Peyer's patch (tissue), 4 donors: ENCODE measurements at regions not wholly inside any gene's neighbourhood (a gene's known extent, or its start where the extent isn't known, plus 50 kb on each side); places are given as distances from the start of the nearest gene placed in this dataset.

ENCODE experiments used
- DNase-seq, 3 donors: peaks; one replicate each; pipeline ENCODE4 v3.0.0-alpha.2; 2017 to 2019
- H3K27ac ChIP-seq, 4 donors: fragments of 200-600 bp; sonication (generic); one replicate each; pipeline ENCODE4 v1.5.1; 2016 to 2019
- H3K27me3 ChIP-seq, 2 donors: fragments of 200-600 bp; sonication (generic); one replicate each; pipeline ENCODE4 v1.5.1; 2019
- H3K36me3 ChIP-seq, 3 donors: fragments of 200-600 bp; sonication (generic); one replicate each; pipeline ENCODE4 v1.5.1; 2016 to 2019
- H3K4me1 ChIP-seq, 4 donors: fragments of 200-600 bp; sonication (generic); one replicate each; pipeline ENCODE4 v1.5.1; 2016 to 2019
- H3K4me3 ChIP-seq, 4 donors: fragments of 200-600 bp; sonication (generic); 1 replicate in 3 of 4; 2 replicates in 1 of 4; pipeline ENCODE4 v1.5.1; 2016 to 2019; ENCODE audit warnings: mild to moderate bottlenecking in 1 of 4
- H3K9me3 ChIP-seq, 4 donors: fragments of 200-600 bp; sonication (generic); one replicate each; pipeline ENCODE4 v1.5.1; 2016 to 2019; ENCODE audit warnings: mild to moderate bottlenecking in 1 of 4
- POLR2A ChIP-seq, 2 donors: fragments of 450-650 bp; IDR thresholded peaks; one replicate each; pipeline ENCODE4 v1.5.1; 2017; ENCODE audit warnings: antibody characterized with exemption in 2 of 2, mild to moderate bottlenecking in 2 of 2, moderate library complexity in 2 of 2
- TF ChIP-seq, protein P1 (sequence below), 6 experiments: fragments of 450-650 bp in 4 of 6; fragments of 200-600 bp in 2 of 6; sonication (generic) in 1 of 6; IDR thresholded peaks; one replicate each; pipeline ENCODE4 v1.5.1; 2017 to 2019; ENCODE audit warnings: antibody characterized with exemption in 6 of 6, mild to moderate bottlenecking in 3 of 6, moderate library complexity in 1 of 6

- TF ChIP-seq, protein P1, sequence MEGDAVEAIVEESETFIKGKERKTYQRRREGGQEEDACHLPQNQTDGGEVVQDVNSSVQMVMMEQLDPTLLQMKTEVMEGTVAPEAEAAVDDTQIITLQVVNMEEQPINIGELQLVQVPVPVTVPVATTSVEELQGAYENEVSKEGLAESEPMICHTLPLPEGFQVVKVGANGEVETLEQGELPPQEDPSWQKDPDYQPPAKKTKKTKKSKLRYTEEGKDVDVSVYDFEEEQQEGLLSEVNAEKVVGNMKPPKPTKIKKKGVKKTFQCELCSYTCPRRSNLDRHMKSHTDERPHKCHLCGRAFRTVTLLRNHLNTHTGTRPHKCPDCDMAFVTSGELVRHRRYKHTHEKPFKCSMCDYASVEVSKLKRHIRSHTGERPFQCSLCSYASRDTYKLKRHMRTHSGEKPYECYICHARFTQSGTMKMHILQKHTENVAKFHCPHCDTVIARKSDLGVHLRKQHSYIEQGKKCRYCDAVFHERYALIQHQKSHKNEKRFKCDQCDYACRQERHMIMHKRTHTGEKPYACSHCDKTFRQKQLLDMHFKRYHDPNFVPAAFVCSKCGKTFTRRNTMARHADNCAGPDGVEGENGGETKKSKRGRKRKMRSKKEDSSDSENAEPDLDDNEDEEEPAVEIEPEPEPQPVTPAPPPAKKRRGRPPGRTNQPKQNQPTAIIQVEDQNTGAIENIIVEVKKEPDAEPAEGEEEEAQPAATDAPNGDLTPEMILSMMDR (IDR thresholded peaks at IDR 0.05), result no peak
- TF ChIP-seq POLR2A (IDR thresholded peaks at IDR 0.05), result no peak
Observed at GRCh38 chr2:100222844-100223243, 80.5 kb upstream of the AFF3 start.

GRCh38 chr2:100218552-100218951, 76.2 kb upstream of the AFF3 start:
- H3K27me3 ChIP-seq, result no peaks in the 10 kb centered on the region
- TF ChIP-seq, protein P1 (IDR thresholded peaks at IDR 0.05), result no peak
- peaks cover 0 to 19% (median 4%) of the 10 kb centered on the region in 4 donors for H3K4me1 ChIP-seq
- DNase-seq, result no peak
- H3K36me3 ChIP-seq, result no peaks in the 10 kb centered on the region
- H3K4me3 ChIP-seq, result no peak overlapping the region
- no peak overlapping the region for H3K27ac ChIP-seq
- H3K9me3 ChIP-seq, result no peaks in the 10 kb centered on the region

More at GRCh38 chr2:100222844-100223243, 80.5 kb upstream of the AFF3 start:
- Histone ChIP-seq H3K4me1 (no peaks in the 10 kb centered on the region), H3K9me3 (no peaks in the 10 kb centered on the region), H3K27me3 (no peaks in the 10 kb centered on the region), H3K4me3 (no peak overlapping the region), H3K36me3 (no peaks in the 10 kb centered on the region), H3K27ac (no peak overlapping the region)
- DNase-seq, result no peak

- TF ChIP-seq POLR2A (IDR thresholded peaks at IDR 0.05), result no peak
- TF ChIP-seq, protein P1 (IDR thresholded peaks at IDR 0.05), result no peak
- no peak for DNase-seq
- Histone ChIP-seq H3K27ac (no peak overlapping the region), H3K36me3 (no peaks in the 10 kb centered on the region), H3K4me1 (peaks cover 0 to 31% (median 4%) of the 10 kb centered on the region in 4 donors), H3K9me3 (no peaks in the 10 kb centered on the region), H3K27me3 (no peaks in the 10 kb centered on the region), H3K4me3 (no peak overlapping the region)
Observed at GRCh38 chr2:100217323-100217722, 74.9 kb upstream of the AFF3 start.

DNA sequence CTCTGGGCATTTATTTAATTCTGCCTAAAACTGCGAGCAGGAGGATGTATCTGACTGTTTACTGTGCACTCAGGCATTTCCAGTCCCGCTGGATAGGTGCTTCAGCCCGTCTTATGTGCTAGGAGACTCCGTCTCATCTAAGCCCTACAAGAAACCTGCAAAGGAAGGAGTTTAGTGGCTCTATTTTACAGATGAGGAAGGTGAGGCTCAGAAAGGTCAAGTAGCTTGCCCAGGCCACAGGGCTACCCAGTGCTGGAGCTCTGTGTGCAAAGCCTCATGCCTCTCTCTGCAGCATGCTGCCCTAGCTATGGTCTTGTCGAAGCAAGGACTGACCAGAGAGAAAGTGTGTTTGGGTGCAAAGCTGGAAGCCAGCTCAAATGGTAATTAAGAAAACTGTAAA, 73.6 kb upstream of the AFF3 start:
- no peak overlapping the region for H3K27ac ChIP-seq

DNA sequence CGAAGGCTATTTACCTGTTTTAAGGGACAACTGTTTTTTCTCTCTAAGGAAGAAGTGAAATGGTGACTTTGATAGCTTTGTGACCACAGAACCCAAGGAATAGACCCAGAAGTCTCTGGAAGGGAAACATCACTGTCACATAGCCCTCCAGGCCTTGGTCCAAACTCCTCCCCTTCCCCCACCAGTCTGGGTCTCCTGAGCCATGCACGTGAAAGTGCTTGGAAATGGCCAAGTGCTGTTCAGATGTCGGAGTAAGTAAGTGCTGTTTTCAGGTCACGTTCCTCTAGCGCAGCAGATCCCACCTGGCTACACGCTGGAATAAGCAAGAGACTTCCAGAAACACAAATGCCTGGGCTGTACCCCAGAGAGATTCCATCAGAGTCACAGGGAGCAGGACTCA, 73.0 kb upstream of the AFF3 start:
- Histone ChIP-seq H3K27ac (peak overlapping the region in 2 of 4 donors; percentile 66 to 81), H3K27me3 (no peaks in the 10 kb centered on the region), H3K36me3 (no peaks in the 10 kb centered on the region), H3K4me3 (no peak overlapping the region), H3K4me1 (peaks cover 0 to 31% (median 4%) of the 10 kb centered on the region in 4 donors), H3K9me3 (no peaks in the 10 kb centered on the region)
- no peak for DNase-seq
- TF ChIP-seq POLR2A (IDR thresholded peaks at IDR 0.05), result no peak
- TF ChIP-seq, protein P1 (IDR thresholded peaks at IDR 0.05), result no peak

More for the DNA sequence above, 73.6 kb upstream of the AFF3 start:
- no peak overlapping the region for H3K4me3 ChIP-seq
- DNase-seq, result no peak
- H3K27me3 ChIP-seq, result no peaks in the 10 kb centered on the region
- H3K4me1 ChIP-seq, result peaks cover 0 to 31% (median 4%) of the 10 kb centered on the region in 4 donors
- TF ChIP-seq, protein P1 (IDR thresholded peaks at IDR 0.05), result no peak
- TF ChIP-seq POLR2A (IDR thresholded peaks at IDR 0.05), result no peak
- H3K9me3 ChIP-seq, result no peaks in the 10 kb centered on the region
- no peaks in the 10 kb centered on the region for H3K36me3 ChIP-seq
